H9 (cell line): ENCODE measurements at regions not wholly inside any gene's neighbourhood (a gene's known extent, or its start where the extent isn't known, plus 50 kb on each side); places are given as distances from the start of the nearest gene placed in this dataset.

Experiments
- DNase-seq: peaks from one replicate; pipeline ENCODE4 v3.0.0-alpha.2; 2017
- H2AFZ ChIP-seq: one replicate; pipeline ENCODE4 v1.6.1; 2013; ENCODE audit warnings: mild to moderate bottlenecking, low read length, control low read depth, moderate library complexity
- H2AK5ac ChIP-seq: 2 replicates; pipeline ENCODE4 v1.6.1; 2013; ENCODE audit warnings: low read length, control low read depth, mixed read lengths; ENCODE audit not compliant: insufficient read length
- H2BK120ac ChIP-seq: one replicate; pipeline ENCODE4 v1.6.1; 2013; ENCODE audit warnings: low read depth, mild to moderate bottlenecking, low read length, control low read depth, inconsistent platforms; ENCODE audit not compliant: poor library complexity, severe bottlenecking
- H2BK12ac ChIP-seq: 2 replicates; pipeline ENCODE4 v1.6.1; 2013; ENCODE audit warnings: low read length, control low read depth, mixed read lengths, low read depth; ENCODE audit not compliant: insufficient read length
- H2BK15ac ChIP-seq: 2 replicates; pipeline ENCODE4 v1.6.1; 2013; ENCODE audit warnings: low read depth, low read length, control low read depth
- H2BK20ac ChIP-seq: one replicate; pipeline ENCODE4 v1.6.1; 2013; ENCODE audit warnings: low read depth, mild to moderate bottlenecking, low read length, control low read depth, inconsistent platforms; ENCODE audit not compliant: poor library complexity, severe bottlenecking
- H2BK5ac ChIP-seq: 2 replicates; pipeline ENCODE4 v1.6.1; 2013; ENCODE audit warnings: low read length, control low read depth, mixed read lengths; ENCODE audit not compliant: insufficient read length
- H3K14ac ChIP-seq: 2 replicates; pipeline ENCODE4 v1.6.1; 2013; ENCODE audit warnings: low read length, control low read depth; ENCODE audit not compliant: insufficient read depth
- H3K18ac ChIP-seq: 2 replicates; pipeline ENCODE4 v1.6.1; 2013; ENCODE audit warnings: low read depth, mild to moderate bottlenecking, mixed read lengths, low read length, control low read depth; ENCODE audit not compliant: insufficient read length
- H3K23ac ChIP-seq: 2 replicates; pipeline ENCODE4 v1.6.1; 2013; ENCODE audit warnings: low read length, control low read depth, mixed read lengths, low read depth; ENCODE audit not compliant: insufficient read length
- H3K23me2 ChIP-seq: 2 replicates; pipeline ENCODE4 v1.6.1; 2013; ENCODE audit warnings: low read depth, mild to moderate bottlenecking, mixed read lengths, low read length, control low read depth; ENCODE audit not compliant: insufficient read length, poor library complexity, severe bottlenecking
- H3K27ac ChIP-seq: 2 replicates; pipeline ENCODE4 v1.5.1; 2013; ENCODE audit warnings: low read length, control low read depth, mixed read lengths, low read depth; ENCODE audit not compliant: insufficient read length
- H3K27me3 ChIP-seq: 2 replicates; pipeline ENCODE4 v1.6.1; 2013; ENCODE audit warnings: low read length, control low read depth, inconsistent platforms; ENCODE audit not compliant: insufficient read depth
- H3K4ac ChIP-seq: 2 replicates; pipeline ENCODE4 v1.6.1; 2013; ENCODE audit warnings: low read depth, mild to moderate bottlenecking, control low read depth, inconsistent platforms, low read length, moderate library complexity
- H3K4me1 ChIP-seq: 2 replicates; pipeline ENCODE4 v1.6.1; 2013; ENCODE audit warnings: low read length, control low read depth, inconsistent platforms; ENCODE audit not compliant: insufficient read depth
- H3K4me2 ChIP-seq: 2 replicates; pipeline ENCODE4 v1.6.1; 2013; ENCODE audit warnings: low read length, control low read depth, mixed read lengths; ENCODE audit not compliant: insufficient read length, insufficient read depth
- H3K56ac ChIP-seq: 2 replicates; pipeline ENCODE4 v1.6.1; 2013; ENCODE audit warnings: low read depth, mild to moderate bottlenecking, mixed read lengths, low read length, control low read depth; ENCODE audit not compliant: insufficient read length
- H3K79me1 ChIP-seq: 2 replicates; pipeline ENCODE4 v1.6.1; 2013; ENCODE audit warnings: low read depth, mild to moderate bottlenecking, moderate library complexity, low read length, control low read depth, inconsistent platforms; ENCODE audit not compliant: insufficient read depth, poor library complexity, severe bottlenecking
- H3K79me2 ChIP-seq: 2 replicates; pipeline ENCODE4 v1.6.1; 2013; ENCODE audit warnings: low read length, control low read depth, inconsistent platforms; ENCODE audit not compliant: insufficient read depth
- H3K9ac ChIP-seq: 2 replicates; pipeline ENCODE4 v1.6.1; 2013; ENCODE audit warnings: low read length, control low read depth, mixed read lengths; ENCODE audit not compliant: insufficient read length; ENCODE audit errors: extremely low read depth
- H3K9me3 ChIP-seq: one replicate; pipeline ENCODE4 v1.6.1; 2013; ENCODE audit warnings: low read depth, low read length, inconsistent platforms; ENCODE audit not compliant: control insufficient read depth
- H3T11ph ChIP-seq: one replicate; pipeline ENCODE4 v1.6.1; 2013; ENCODE audit warnings: mild to moderate bottlenecking, low read length, control low read depth, inconsistent platforms
- H4K20me1 ChIP-seq: one replicate; pipeline ENCODE4 v1.6.1; 2013; ENCODE audit not compliant: control insufficient read depth, insufficient read length, insufficient read depth
- H4K5ac ChIP-seq: 2 replicates; pipeline ENCODE4 v1.6.1; 2013; ENCODE audit warnings: low read depth, mild to moderate bottlenecking, mixed read lengths, low read length, control low read depth; ENCODE audit not compliant: insufficient read length
- H4K8ac ChIP-seq: replicated peaks from 2 replicates; pipeline ENCODE4 v1.6.1; 2013; ENCODE audit warnings: low read length, control low read depth, mixed read lengths, low read depth; ENCODE audit not compliant: insufficient read length
- H4K91ac ChIP-seq: 2 replicates; pipeline ENCODE4 v1.6.1; 2013; ENCODE audit warnings: low read depth, mild to moderate bottlenecking, moderate library complexity, mixed read lengths, low read length, control low read depth; ENCODE audit not compliant: insufficient read length
- H3K27ac Mint-ChIP-seq, 3 experiments: 2 replicates in 2 of 3; 3 replicates in 1 of 3; pipeline ENCODE4 v1.8.0; 2020 to 2021; ENCODE audit warnings: mixed read lengths in 3 of 3, mild to moderate bottlenecking in 1 of 3, moderate library complexity in 1 of 3
- H3K27me3 Mint-ChIP-seq: 2 replicates; pipeline ENCODE4 v1.8.0; 2021; ENCODE audit warnings: low read depth, mild to moderate bottlenecking, moderate library complexity, mixed read lengths
- H3K36me3 Mint-ChIP-seq, 3 experiments: 2 replicates in 2 of 3; 3 replicates in 1 of 3; pipeline ENCODE4 v1.8.0; 2020 to 2021; ENCODE audit warnings: low read depth in 3 of 3, mixed read lengths in 3 of 3; ENCODE audit not compliant: insufficient read depth in 1 of 3
- H3K4me1 Mint-ChIP-seq, 2 experiments: 2 replicates each; pipeline ENCODE4 v1.8.0; 2020; ENCODE audit warnings: mixed read lengths in 2 of 2
- H3K4me3 Mint-ChIP-seq, 2 experiments: 2 replicates in 1 of 2; 3 replicates in 1 of 2; pipeline ENCODE4 v1.8.0; 2020 to 2021; ENCODE audit warnings: mild to moderate bottlenecking in 2 of 2, mixed read lengths in 2 of 2, moderate library complexity in 1 of 2
- H3K9me3 Mint-ChIP-seq, 2 experiments: 2 replicates in 1 of 2; 3 replicates in 1 of 2; pipeline ENCODE4 v1.8.0; 2020; ENCODE audit warnings: mild to moderate bottlenecking in 2 of 2, mixed read lengths in 2 of 2, moderate library complexity in 1 of 2
- WGBS: extraction: QIAGEN DNeasy Blood & Tissue Kit; methylation state at CpG from one replicate; pipeline ENCODE4 v1.1.7; 2013; ENCODE audit warnings: missing lambda C conversion rate, low lambda C conversion rate, mixed read lengths; ENCODE audit not compliant: insufficient read length; ENCODE audit errors: extremely low coverage; 5-methylcytosine and 5-hydroxymethylcytosine counted together
- TF ChIP-seq, protein P1 (sequence below): fragments of 200-600 bp; sonication (generic); conservative IDR thresholded peaks from 3 replicates; pipeline ENCODE4 v1.8.0; 2021; ENCODE audit warnings: antibody characterized with exemption, mild to moderate bottlenecking

DNA sequence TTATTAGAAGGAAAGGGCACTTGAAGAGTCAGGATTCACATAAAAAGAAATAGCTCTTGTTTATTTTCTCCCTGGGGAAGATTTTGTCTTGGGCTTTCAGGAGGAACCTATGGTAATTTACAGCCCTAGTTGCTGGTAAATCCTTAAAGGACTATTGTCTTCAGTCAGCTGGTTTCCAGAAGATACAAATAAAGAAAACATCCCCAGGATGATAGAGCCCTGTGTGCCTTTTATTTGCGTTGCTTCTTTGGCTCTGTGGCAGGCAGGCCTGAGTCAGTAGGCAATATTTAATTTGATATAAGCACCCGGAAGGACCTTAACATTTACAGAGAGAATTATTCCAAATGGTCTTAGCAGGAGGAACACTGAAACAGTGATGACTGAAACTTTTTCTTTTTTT, 131.0 kb upstream of the SLC34A2 start:
- H2AK5ac ChIP-seq = no peak overlapping the region
- H3K4ac ChIP-seq = no peak overlapping the region
- no peak overlapping the region for H3T11ph ChIP-seq
- no peak overlapping the region for H4K8ac ChIP-seq
- H3K56ac ChIP-seq = no peak overlapping the region
- no peak overlapping the region for H3K27ac Mint-ChIP-seq
- no peaks in the 10 kb centered on the region for H4K20me1 ChIP-seq
- H3K79me2 ChIP-seq = no peaks in the 10 kb centered on the region
- TF ChIP-seq, protein P1, sequence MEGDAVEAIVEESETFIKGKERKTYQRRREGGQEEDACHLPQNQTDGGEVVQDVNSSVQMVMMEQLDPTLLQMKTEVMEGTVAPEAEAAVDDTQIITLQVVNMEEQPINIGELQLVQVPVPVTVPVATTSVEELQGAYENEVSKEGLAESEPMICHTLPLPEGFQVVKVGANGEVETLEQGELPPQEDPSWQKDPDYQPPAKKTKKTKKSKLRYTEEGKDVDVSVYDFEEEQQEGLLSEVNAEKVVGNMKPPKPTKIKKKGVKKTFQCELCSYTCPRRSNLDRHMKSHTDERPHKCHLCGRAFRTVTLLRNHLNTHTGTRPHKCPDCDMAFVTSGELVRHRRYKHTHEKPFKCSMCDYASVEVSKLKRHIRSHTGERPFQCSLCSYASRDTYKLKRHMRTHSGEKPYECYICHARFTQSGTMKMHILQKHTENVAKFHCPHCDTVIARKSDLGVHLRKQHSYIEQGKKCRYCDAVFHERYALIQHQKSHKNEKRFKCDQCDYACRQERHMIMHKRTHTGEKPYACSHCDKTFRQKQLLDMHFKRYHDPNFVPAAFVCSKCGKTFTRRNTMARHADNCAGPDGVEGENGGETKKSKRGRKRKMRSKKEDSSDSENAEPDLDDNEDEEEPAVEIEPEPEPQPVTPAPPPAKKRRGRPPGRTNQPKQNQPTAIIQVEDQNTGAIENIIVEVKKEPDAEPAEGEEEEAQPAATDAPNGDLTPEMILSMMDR = no peak
- no peak overlapping the region for H3K18ac ChIP-seq
- H3K9ac ChIP-seq = no peak overlapping the region
- no peak overlapping the region for H2BK20ac ChIP-seq
- H3K36me3 Mint-ChIP-seq = no peaks in the 10 kb centered on the region
- H3K27me3 Mint-ChIP-seq = peaks cover 70% of the 10 kb centered on the region
- no peak overlapping the region for H3K4me3 Mint-ChIP-seq
- H2BK120ac ChIP-seq = no peak overlapping the region
- H3K79me1 ChIP-seq = no peaks in the 10 kb centered on the region
- H2AFZ ChIP-seq = no peak overlapping the region
- H3K23me2 ChIP-seq = no peaks in the 10 kb centered on the region
- no CpG with 5 or more reads among the region's 2 CpGs for WGBS
- H3K9me3 ChIP-seq = no peaks in the 10 kb centered on the region
- H2BK15ac ChIP-seq = no peak overlapping the region
- no peak overlapping the region for H4K91ac ChIP-seq
- no peak overlapping the region for H3K27ac ChIP-seq
- no peak overlapping the region for H2BK12ac ChIP-seq
- H3K14ac ChIP-seq = no peak overlapping the region
- H2BK5ac ChIP-seq = no peak overlapping the region
- peaks cover 14 to 27% of the 10 kb centered on the region in 2 experiments for H3K4me1 Mint-ChIP-seq
- H3K4me1 ChIP-seq = no peaks in the 10 kb centered on the region
- no peak overlapping the region for H3K4me2 ChIP-seq
- no peak overlapping the region for H3K23ac ChIP-seq
- H4K5ac ChIP-seq = no peak overlapping the region
- H3K9me3 Mint-ChIP-seq = no peaks in the 10 kb centered on the region
- H3K27me3 ChIP-seq = no peaks in the 10 kb centered on the region; the same call in 1 of the 2 replicates
- no peak for DNase-seq
